ENCODE measurements at regions not wholly inside any gene's neighbourhood (a gene's known extent, or its start where the extent isn't known, plus 50 kb on each side); places are given as distances from the start of the nearest gene placed in this dataset.
"Not testable (repeated sequence)": the region's sequence is repeated elsewhere in the genome, so short reads cannot be mapped to it uniquely, and the experiment has no call there.

- DNase-seq (no peak), ATAC-seq (ENCODE audit: poor library complexity) (no peak)
- intact Hi-C loops (cut with DNase I): no loop called here
Measured at GRCh38 chr15:36406366-36406765, 173.1 kb upstream of the CDIN1 start.

- intact Hi-C loops (cut with DNase I): no loop called here
- DNase-seq (no peak), ATAC-seq (ENCODE audit: poor library complexity) (no peak)
Measured at GRCh38 chr15:36406911-36407310, 172.5 kb upstream of the CDIN1 start.

- no peak for ATAC-seq (ENCODE audit: poor library complexity)
Measured at GRCh38 chr15:36407647-36408046, 171.8 kb upstream of the CDIN1 start.

GRCh38 chr15:36409819-36410218, 169.6 kb upstream of the CDIN1 start:
- intact Hi-C loops (cut with DNase I): no loop called here
- ATAC-seq (ENCODE audit: poor library complexity): no peak
- DNase-seq: no peak

More at GRCh38 chr15:36407647-36408046, 171.8 kb upstream of the CDIN1 start:
- DNase-seq: no peak
- intact Hi-C loops (cut with DNase I): no loop called here

- intact Hi-C loops (cut with DNase I): no loop called here
- DNase-seq (no peak), ATAC-seq (ENCODE audit: poor library complexity) (no peak)
Measured at GRCh38 chr15:36414670-36415069, 164.8 kb upstream of the CDIN1 start.

- ATAC-seq (ENCODE audit: poor library complexity) (no peak), DNase-seq (no peak)
- intact Hi-C loops (cut with DNase I): no loop called here
Measured at GRCh38 chr15:36415643-36416042, 163.8 kb upstream of the CDIN1 start.

- intact Hi-C loops (cut with DNase I): no loop called here
- no peak for DNase-seq
- ATAC-seq (ENCODE audit: poor library complexity): no peak
Measured at GRCh38 chr15:36422631-36423030, 156.8 kb upstream of the CDIN1 start.

GRCh38 chr15:36426691-36427090, 152.7 kb upstream of the CDIN1 start:
- ATAC-seq (ENCODE audit: poor library complexity): no peak
- intact Hi-C loops (cut with DNase I): no loop called here

GRCh38 chr15:36428102-36428845, 151.2 kb upstream of the CDIN1 start:
- intact Hi-C loops (cut with DNase I): no loop called here
- no peak for ATAC-seq (ENCODE audit: poor library complexity)
- DNase-seq: no peak

More at GRCh38 chr15:36426691-36427090, 152.7 kb upstream of the CDIN1 start:
- DNase-seq: no peak

- DNase-seq: no peak
- intact Hi-C loops (cut with DNase I): no loop called here
- no peak for ATAC-seq (ENCODE audit: poor library complexity)
Measured at GRCh38 chr15:36429707-36430106, 149.7 kb upstream of the CDIN1 start.

GRCh38 chr15:36430280-36430679, 149.1 kb upstream of the CDIN1 start:
- DNase-seq (no peak), ATAC-seq (ENCODE audit: poor library complexity) (no peak)
- intact Hi-C loops (cut with DNase I): no loop called here

GRCh38 chr15:36430726-36431265, 148.6 kb upstream of the CDIN1 start:
- DNase-seq (no peak), ATAC-seq (ENCODE audit: poor library complexity) (no peak)
- intact Hi-C loops (cut with DNase I): no loop called here

- no peak for ATAC-seq (ENCODE audit: poor library complexity)
- no peak for DNase-seq
- intact Hi-C loops (cut with DNase I): no loop called here
Measured at GRCh38 chr15:36432161-36432560, 147.3 kb upstream of the CDIN1 start.

- DNase-seq (no peak), ATAC-seq (ENCODE audit: poor library complexity) (no peak)
- intact Hi-C loops (cut with DNase I): no loop called here
Measured at GRCh38 chr15:36434177-36434576, 145.2 kb upstream of the CDIN1 start.

GRCh38 chr15:36438499-36438898, 140.9 kb upstream of the CDIN1 start:
- intact Hi-C loops (cut with DNase I): no loop called here
- ATAC-seq (ENCODE audit: poor library complexity) (no peak), DNase-seq (no peak)

- ATAC-seq (ENCODE audit: poor library complexity) (no peak), DNase-seq (no peak)
- intact Hi-C loops (cut with DNase I): no loop called here
Measured at GRCh38 chr15:36447373-36447772, 132.1 kb upstream of the CDIN1 start.

- DNase-seq (no peak), ATAC-seq (ENCODE audit: poor library complexity) (peak; percentile 87)
- intact Hi-C loops (cut with DNase I): no loop called here
Measured at GRCh38 chr15:36448418-36448817, 131.0 kb upstream of the CDIN1 start.

GRCh38 chr15:36449084-36449661, 130.3 kb upstream of the CDIN1 start:
- intact Hi-C loops (cut with DNase I): no loop called here
- no peak for DNase-seq
- peak; percentile 83 for ATAC-seq (ENCODE audit: poor library complexity)

GRCh38 chr15:36449662-36450145, 129.7 kb upstream of the CDIN1 start:
- intact Hi-C loops (cut with DNase I): no loop called here

GRCh38 chr15:36454244-36454643, 125.2 kb upstream of the CDIN1 start:
- ATAC-seq (ENCODE audit: poor library complexity); intact Hi-C loops (cut with DNase I); DNase-seq: not testable (repeated sequence)

More at GRCh38 chr15:36449662-36450145, 129.7 kb upstream of the CDIN1 start:
- no peak for DNase-seq
- no peak for ATAC-seq (ENCODE audit: poor library complexity)

All from Right ventricle myocardium superior (tissue), 1 donor.